ENCODE measurements at regions not wholly inside any gene's neighbourhood (a gene's known extent, or its start where the extent isn't known, plus 50 kb on each side); places are given as distances from the start of the nearest gene placed in this dataset.

GRCh38 chr13:90201202-90201601 lies 1146.3 kb upstream of the MIR17HG start:
- DNase-seq, result no peak
- Mint-ChIP-seq H3K27me3 (ENCODE audit: low read depth in 3 of 3) (peaks cover 0 to 1% (median 0%) of the 10 kb centered on the region in 3 donors), H3K36me3 (peaks cover 0 to 7% (median 4%) of the 10 kb centered on the region in 3 donors), H3K27ac (no peak overlapping the region), H3K4me3 (no peak overlapping the region), H3K9me3 (peaks cover 3 to 54% (median 30%) of the 10 kb centered on the region in 6 donors), H3K4me1 (no peaks in the 10 kb centered on the region)

GRCh38 chr13:90201676-90202460 lies 1145.6 kb upstream of the MIR17HG start:
- H3K9me3 Mint-ChIP-seq, result peaks cover 3 to 54% (median 31%) of the 10 kb centered on the region in 6 donors
- H3K36me3 Mint-ChIP-seq, result peaks cover 0 to 7% (median 4%) of the 10 kb centered on the region in 3 donors
- peaks cover 0 to 1% (median 0%) of the 10 kb centered on the region in 3 donors for H3K27me3 Mint-ChIP-seq (ENCODE audit: low read depth in 3 of 3)
- no peak overlapping the region for H3K27ac Mint-ChIP-seq
- no peak overlapping the region for H3K4me3 Mint-ChIP-seq
- DNase-seq, result no peak
- H3K4me1 Mint-ChIP-seq, result no peaks in the 10 kb centered on the region

GRCh38 chr13:90205081-90205480 lies 1142.4 kb upstream of the MIR17HG start:
- Mint-ChIP-seq H3K4me1 (no peaks in the 10 kb centered on the region), H3K9me3 (peaks cover 17 to 57% (median 41%) of the 10 kb centered on the region in 6 donors), H3K36me3 (peaks cover 0 to 4% (median 4%) of the 10 kb centered on the region in 3 donors), H3K4me3 (no peak overlapping the region), H3K27ac (no peak overlapping the region), H3K27me3 (ENCODE audit: low read depth in 3 of 3) (peaks cover 0 to 1% (median 0%) of the 10 kb centered on the region in 3 donors)
- DNase-seq, result no peak

- no peak overlapping the region for H3K4me3 Mint-ChIP-seq
- H3K27ac Mint-ChIP-seq, result no peak overlapping the region
- no peaks in the 10 kb centered on the region for H3K4me1 Mint-ChIP-seq
- DNase-seq, result no peak
- H3K27me3 Mint-ChIP-seq (ENCODE audit: low read depth in 3 of 3), result peaks cover 0 to 1% (median 0%) of the 10 kb centered on the region in 3 donors
- peaks cover 20 to 59% (median 39%) of the 10 kb centered on the region in 6 donors for H3K9me3 Mint-ChIP-seq
- peaks cover 0 to 4% (median under 1%) of the 10 kb centered on the region in 3 donors for H3K36me3 Mint-ChIP-seq
These were observed 1141.6 kb upstream of the MIR17HG start for GRCh38 chr13:90205911-90206310.

- DNase-seq, result no peak
- no peaks in the 10 kb centered on the region for H3K4me1 Mint-ChIP-seq
- no peak overlapping the region for H3K4me3 Mint-ChIP-seq
- peaks cover 10 to 39% (median 22%) of the 10 kb centered on the region in 6 donors for H3K9me3 Mint-ChIP-seq
- no peaks in the 10 kb centered on the region for H3K36me3 Mint-ChIP-seq
- H3K27ac Mint-ChIP-seq, result no peak overlapping the region
- no peaks in the 10 kb centered on the region for H3K27me3 Mint-ChIP-seq (ENCODE audit: low read depth in 3 of 3)
These were observed 1130.2 kb upstream of the MIR17HG start for GRCh38 chr13:90217275-90217674.

GRCh38 chr13:90222758-90223157 lies 1124.7 kb upstream of the MIR17HG start:
- Mint-ChIP-seq H3K27ac (no peak overlapping the region), H3K9me3 (peaks cover 7 to 21% (median 12%) of the 10 kb centered on the region in 6 donors), H3K4me1 (no peaks in the 10 kb centered on the region), H3K36me3 (peaks cover 0 to 4% (median 0%) of the 10 kb centered on the region in 3 donors), H3K4me3 (no peak overlapping the region), H3K27me3 (ENCODE audit: low read depth in 3 of 3) (no peaks in the 10 kb centered on the region)
- no peak for DNase-seq

- peaks cover 0 to 1% (median 0%) of the 10 kb centered on the region in 3 donors for H3K27me3 Mint-ChIP-seq (ENCODE audit: low read depth in 3 of 3)
- no peaks in the 10 kb centered on the region for H3K4me1 Mint-ChIP-seq
- H3K4me3 Mint-ChIP-seq, result no peak overlapping the region
- H3K9me3 Mint-ChIP-seq, result peaks cover 6 to 49% (median 24%) of the 10 kb centered on the region in 6 donors
- no peak for DNase-seq
- H3K36me3 Mint-ChIP-seq, result peaks cover 0 to 3% (median 0%) of the 10 kb centered on the region in 3 donors
- H3K27ac Mint-ChIP-seq, result no peak overlapping the region
These were observed 1117.2 kb upstream of the MIR17HG start for GRCh38 chr13:90230311-90230710.

GRCh38 chr13:90232291-90232690 lies 1115.2 kb upstream of the MIR17HG start:
- Mint-ChIP-seq H3K27ac (no peak overlapping the region), H3K4me1 (no peaks in the 10 kb centered on the region)

GRCh38 chr13:90233933-90234672 lies 1113.4 kb upstream of the MIR17HG start:
- no peak overlapping the region for H3K27ac Mint-ChIP-seq
- H3K27me3 Mint-ChIP-seq (ENCODE audit: low read depth in 3 of 3), result peaks cover 0 to 1% (median 0%) of the 10 kb centered on the region in 3 donors
- peaks cover 0 to 3% (median 0%) of the 10 kb centered on the region in 3 donors for H3K36me3 Mint-ChIP-seq
- DNase-seq, result no peak
- H3K4me1 Mint-ChIP-seq, result no peaks in the 10 kb centered on the region
- peaks cover 11 to 51% (median 30%) of the 10 kb centered on the region in 6 donors for H3K9me3 Mint-ChIP-seq
- H3K4me3 Mint-ChIP-seq, result no peak overlapping the region

More at GRCh38 chr13:90232291-90232690, 1115.2 kb upstream of the MIR17HG start:
- no peak overlapping the region for H3K4me3 Mint-ChIP-seq
- no peak for DNase-seq
- H3K27me3 Mint-ChIP-seq (ENCODE audit: low read depth in 3 of 3), result peaks cover 0 to 1% (median 0%) of the 10 kb centered on the region in 3 donors
- peaks cover 11 to 47% (median 29%) of the 10 kb centered on the region in 6 donors for H3K9me3 Mint-ChIP-seq
- peaks cover 0 to 3% (median 0%) of the 10 kb centered on the region in 3 donors for H3K36me3 Mint-ChIP-seq

GRCh38 chr13:90237852-90238251 lies 1109.6 kb upstream of the MIR17HG start:
- Mint-ChIP-seq H3K36me3 (no peaks in the 10 kb centered on the region), H3K27ac (no peak overlapping the region), H3K27me3 (ENCODE audit: low read depth in 3 of 3) (peaks cover 0 to 2% (median 1%) of the 10 kb centered on the region in 3 donors), H3K4me3 (no peak overlapping the region), H3K9me3 (peaks cover 7 to 50% (median 25%) of the 10 kb centered on the region in 6 donors), H3K4me1 (no peaks in the 10 kb centered on the region)
- DNase-seq, result no peak

- Mint-ChIP-seq H3K4me1 (no peaks in the 10 kb centered on the region), H3K36me3 (no peaks in the 10 kb centered on the region), H3K27ac (no peak overlapping the region), H3K27me3 (ENCODE audit: low read depth in 3 of 3) (peaks cover 0 to 2% (median 1%) of the 10 kb centered on the region in 3 donors), H3K4me3 (no peak overlapping the region), H3K9me3 (peaks cover 7 to 50% (median 25%) of the 10 kb centered on the region in 6 donors)
- DNase-seq, result no peak
These were observed 1109.1 kb upstream of the MIR17HG start for GRCh38 chr13:90238413-90238812.

GRCh38 chr13:90239130-90239529 lies 1108.4 kb upstream of the MIR17HG start:
- Mint-ChIP-seq H3K27me3 (ENCODE audit: low read depth in 3 of 3) (peaks cover 0 to 2% (median 1%) of the 10 kb centered on the region in 3 donors), H3K4me1 (no peaks in the 10 kb centered on the region), H3K4me3 (no peak overlapping the region), H3K9me3 (peaks cover 7 to 44% (median 25%) of the 10 kb centered on the region in 6 donors), H3K36me3 (no peaks in the 10 kb centered on the region), H3K27ac (no peak overlapping the region)
- no peak for DNase-seq

GRCh38 chr13:90246005-90246404 lies 1101.5 kb upstream of the MIR17HG start:
- DNase-seq, result no peak
- Mint-ChIP-seq H3K36me3 (peaks cover 0 to 4% (median 0%) of the 10 kb centered on the region in 3 donors), H3K27me3 (ENCODE audit: low read depth in 3 of 3) (peaks cover 0 to 3% (median 0%) of the 10 kb centered on the region in 3 donors), H3K27ac (no peak overlapping the region), H3K4me3 (no peak overlapping the region), H3K9me3 (peaks cover 11 to 36% (median 24%) of the 10 kb centered on the region in 6 donors), H3K4me1 (no peaks in the 10 kb centered on the region)

Measured in immature natural killer cell (primary cell).